ENCODE measurements at regions not wholly inside any gene's neighbourhood (a gene's known extent, or its start where the extent isn't known, plus 50 kb on each side); places are given as distances from the start of the nearest gene placed in this dataset.

GRCh38 chr7:36078816-36079360 is 74.2 kb upstream of the EEPD1 start:
- Histone ChIP-seq H3K36me3 (no peaks in the 10 kb centered on the region), H3K4me3 (no peak overlapping the region), H3K27ac (no peak overlapping the region), H3K9me3 (no peaks in the 10 kb centered on the region), H3K27me3 (replicated peaks in 1 of 7) (no peaks in the 10 kb centered on the region), H3K4me1 (peaks cover 2 to 60% (median 13%) of the 10 kb centered on the region in 6 donors)
- TF ChIP-seq POLR2AphosphoS5 (IDR thresholded peaks at IDR 0.05): no peak
- no peak for DNase-seq
- intact Hi-C loops (cut with DNase I; ENCODE audit: low total_unique reads): no loop called here
- whole genome bisulfite sequencing, 5 donors: 86 to 93% (median 86%) methylated on average over 9 to 13 of the region's 13 CpGs

- H3K27me3 ChIP-seq (replicated peaks in 1 of 7): no peaks in the 10 kb centered on the region
- no peak for DNase-seq
- no peaks in the 10 kb centered on the region for H3K36me3 ChIP-seq
- intact Hi-C loops (cut with DNase I; ENCODE audit: low total_unique reads): no loop called here
- no peaks in the 10 kb centered on the region for H3K9me3 ChIP-seq
- 83 to 93% (median 88%) methylated on average over 4 to 5 of the region's 5 CpGs for WGBS, 5 donors
- TF ChIP-seq POLR2AphosphoS5 (IDR thresholded peaks at IDR 0.05) (no peak), POLR2A (IDR thresholded peaks at IDR 0.05) (no peak), CTCF (IDR thresholded peaks at IDR 0.05 in 8 of 11, conservative IDR thresholded peaks at IDR 0.05 in 3 of 11) (no peak)
- peaks cover 2 to 60% (median 13%) of the 10 kb centered on the region in 6 donors for H3K4me1 ChIP-seq
- no peak overlapping the region for H3K27ac ChIP-seq
- H3K4me3 ChIP-seq: no peak overlapping the region
Observed at GRCh38 chr7:36079446-36080025, 73.5 kb upstream of the EEPD1 start.

GRCh38 chr7:36080843-36081242 is 72.2 kb upstream of the EEPD1 start:
- Histone ChIP-seq H3K27me3 (replicated peaks in 1 of 7) (no peaks in the 10 kb centered on the region), H3K4me3 (no peak overlapping the region), H3K4me1 (peaks cover 2 to 53% (median 13%) of the 10 kb centered on the region in 6 donors), H3K36me3 (no peaks in the 10 kb centered on the region), H3K27ac (peak overlapping the region; percentile 27 to 74 (median 60)), H3K9me3 (no peaks in the 10 kb centered on the region)
- WGBS, 5 donors: 46 to 88% (median 63%) methylated on average over 5 of the region's 5 CpGs
- intact Hi-C loops (cut with DNase I; ENCODE audit: low total_unique reads): no loop called here
- TF ChIP-seq POLR2AphosphoS5 (IDR thresholded peaks at IDR 0.05) (peak in 2 of 3 donors; percentile 54 to 75), POLR2A (IDR thresholded peaks at IDR 0.05) (no peak)
- no peak for DNase-seq

- intact Hi-C loops (cut with DNase I; ENCODE audit: low total_unique reads): no loop called here
- no peak for DNase-seq
- Histone ChIP-seq H3K4me3 (no peak overlapping the region), H3K9me3 (no peaks in the 10 kb centered on the region), H3K36me3 (no peaks in the 10 kb centered on the region), H3K27ac (peak overlapping the region in 7 of 8 donors; percentile 27 to 74 (median 67)), H3K27me3 (replicated peaks in 1 of 7) (no peaks in the 10 kb centered on the region), H3K4me1 (peaks cover 2 to 45% (median 8%) of the 10 kb centered on the region in 6 donors)
- TF ChIP-seq POLR2A (IDR thresholded peaks at IDR 0.05) (no peak), POLR2AphosphoS5 (IDR thresholded peaks at IDR 0.05) (peak in 2 of 3 donors; percentile 73 to 89)
- 67 to 80% (median 74%) methylated on average over 4 of the region's 4 CpGs for WGBS, 5 donors
Observed at GRCh38 chr7:36082216-36082615, 70.8 kb upstream of the EEPD1 start.

- Histone ChIP-seq H3K27me3 (replicated peaks in 1 of 7) (no peaks in the 10 kb centered on the region), H3K4me3 (no peak overlapping the region), H3K4me1 (peaks cover 2 to 45% (median 8%) of the 10 kb centered on the region in 6 donors), H3K36me3 (no peaks in the 10 kb centered on the region), H3K27ac (peak overlapping the region in 6 of 8 donors; percentile 27 to 74 (median 68)), H3K9me3 (peaks cover 0 to 3% (median 0%) of the 10 kb centered on the region in 8 donors)
- 84 to 88% (median 87%) methylated on average over 5 of the region's 5 CpGs for WGBS, 5 donors
- DNase-seq: no peak
- intact Hi-C loops (cut with DNase I; ENCODE audit: low total_unique reads): no loop called here
- TF ChIP-seq POLR2AphosphoS5 (IDR thresholded peaks at IDR 0.05) (no peak), POLR2A (IDR thresholded peaks at IDR 0.05) (no peak), CTCF (IDR thresholded peaks at IDR 0.05 in 8 of 11, conservative IDR thresholded peaks at IDR 0.05 in 3 of 11) (no peak)
Observed at GRCh38 chr7:36082910-36083309, 70.1 kb upstream of the EEPD1 start.

Measured in spleen (tissue), 11 donors.